Endothelial cell (in vitro differentiated cells): ENCODE measurements at regions not wholly inside any gene's neighbourhood (a gene's known extent, or its start where the extent isn't known, plus 50 kb on each side); places are given as distances from the start of the nearest gene placed in this dataset.

Source experiments
- DNase-seq: peaks from one replicate; pipeline ENCODE4 v3.0.0; 2021; ENCODE audit warnings: low spot score
- H3K27ac Mint-ChIP-seq: one replicate; pipeline ENCODE4 v1.8.0; 2021; ENCODE audit warnings: mixed read lengths, inconsistent platforms; ENCODE audit not compliant: unreplicated experiment
- H3K27me3 Mint-ChIP-seq: one replicate; pipeline ENCODE4 v1.8.0; 2021; ENCODE audit warnings: mild to moderate bottlenecking, moderate library complexity, mixed read lengths, inconsistent platforms; ENCODE audit not compliant: unreplicated experiment
- H3K36me3 Mint-ChIP-seq: one replicate; pipeline ENCODE4 v1.8.0; 2021; ENCODE audit warnings: mild to moderate bottlenecking, low read depth, mixed read lengths, inconsistent platforms; ENCODE audit not compliant: unreplicated experiment
- H3K4me1 Mint-ChIP-seq: one replicate; pipeline ENCODE4 v1.8.0; 2021; ENCODE audit warnings: mild to moderate bottlenecking, mixed read lengths, inconsistent platforms; ENCODE audit not compliant: unreplicated experiment
- H3K4me3 Mint-ChIP-seq: one replicate; pipeline ENCODE4 v1.8.0; 2021; ENCODE audit warnings: mild to moderate bottlenecking, mixed read lengths, inconsistent platforms; ENCODE audit not compliant: unreplicated experiment
- H3K9me3 Mint-ChIP-seq: one replicate; pipeline ENCODE4 v1.8.0; 2021; ENCODE audit warnings: mixed read lengths, inconsistent platforms; ENCODE audit not compliant: unreplicated experiment
- CTCF ChIP-seq: fragments of 200-600 bp; sonication (generic); IDR thresholded peaks from one replicate; pipeline ENCODE4 v1.5.0; 2021; ENCODE audit warnings: antibody characterized with exemption; ENCODE audit not compliant: unreplicated experiment

DNA sequence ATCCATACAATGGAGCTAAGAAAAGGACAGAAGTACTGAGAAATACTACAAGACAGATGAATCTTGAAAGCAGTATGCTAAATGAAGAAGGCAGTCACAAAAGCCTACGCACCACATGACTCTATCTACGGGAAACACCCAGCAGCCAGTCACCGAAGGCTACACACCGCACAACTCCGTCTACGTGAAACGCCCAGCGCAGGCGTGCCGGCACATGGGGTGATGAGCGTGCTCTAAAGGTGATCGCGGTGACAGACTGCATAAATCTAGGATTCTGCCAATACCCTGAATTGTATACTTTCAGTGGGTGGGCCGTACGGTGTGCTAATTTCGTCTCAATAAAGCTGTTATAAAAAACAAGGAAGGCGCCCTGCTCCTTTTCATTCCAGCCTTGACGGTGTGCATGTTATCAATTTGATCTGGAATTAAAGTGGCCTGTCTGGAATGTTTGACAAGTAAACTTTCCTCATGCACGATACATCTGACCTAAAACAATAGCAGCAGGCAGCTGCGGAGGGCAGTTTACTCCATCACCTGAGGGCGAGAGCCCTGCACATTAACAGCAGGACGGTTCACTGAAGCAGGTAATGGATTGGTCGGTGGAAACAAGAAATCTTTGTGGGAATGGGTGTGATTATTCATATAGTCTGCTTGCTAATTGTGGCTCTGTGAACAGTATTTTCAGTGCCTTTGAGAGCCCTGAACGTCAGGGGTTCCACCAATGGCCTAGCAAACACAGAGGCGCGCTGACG, 86.2 kb upstream of the SALL3 start:
- peaks cover 30% of the 10 kb centered on the region for H3K9me3 Mint-ChIP-seq
- H3K27me3 Mint-ChIP-seq: peaks cover 2% of the 10 kb centered on the region
- no peak for DNase-seq
- no peak for TF ChIP-seq CTCF
- no peaks in the 10 kb centered on the region for H3K4me1 Mint-ChIP-seq
- H3K4me3 Mint-ChIP-seq: no peak overlapping the region
- H3K27ac Mint-ChIP-seq: no peak overlapping the region
- H3K36me3 Mint-ChIP-seq: peaks cover 8% of the 10 kb centered on the region

DNA sequence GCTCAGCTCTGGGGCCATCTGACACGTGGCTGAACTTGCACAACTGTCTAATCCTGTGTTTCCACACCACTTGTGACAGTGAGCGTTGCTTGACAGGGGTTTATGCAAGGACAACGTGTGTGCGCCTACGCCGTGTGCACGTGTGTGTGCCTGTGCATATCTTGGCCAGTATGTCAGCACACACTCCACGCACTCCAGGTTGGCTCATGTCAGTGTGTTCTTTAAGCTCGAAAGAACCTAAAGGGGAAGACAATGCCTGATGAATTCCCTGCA, 85.6 kb upstream of the SALL3 start:
- DNase-seq: no peak
- no peak overlapping the region for H3K4me3 Mint-ChIP-seq
- H3K27me3 Mint-ChIP-seq: peaks cover 2% of the 10 kb centered on the region
- no peaks in the 10 kb centered on the region for H3K4me1 Mint-ChIP-seq
- H3K36me3 Mint-ChIP-seq: peaks cover 8% of the 10 kb centered on the region
- H3K27ac Mint-ChIP-seq: no peak overlapping the region
- no peak for TF ChIP-seq CTCF
- peaks cover 30% of the 10 kb centered on the region for H3K9me3 Mint-ChIP-seq

DNA sequence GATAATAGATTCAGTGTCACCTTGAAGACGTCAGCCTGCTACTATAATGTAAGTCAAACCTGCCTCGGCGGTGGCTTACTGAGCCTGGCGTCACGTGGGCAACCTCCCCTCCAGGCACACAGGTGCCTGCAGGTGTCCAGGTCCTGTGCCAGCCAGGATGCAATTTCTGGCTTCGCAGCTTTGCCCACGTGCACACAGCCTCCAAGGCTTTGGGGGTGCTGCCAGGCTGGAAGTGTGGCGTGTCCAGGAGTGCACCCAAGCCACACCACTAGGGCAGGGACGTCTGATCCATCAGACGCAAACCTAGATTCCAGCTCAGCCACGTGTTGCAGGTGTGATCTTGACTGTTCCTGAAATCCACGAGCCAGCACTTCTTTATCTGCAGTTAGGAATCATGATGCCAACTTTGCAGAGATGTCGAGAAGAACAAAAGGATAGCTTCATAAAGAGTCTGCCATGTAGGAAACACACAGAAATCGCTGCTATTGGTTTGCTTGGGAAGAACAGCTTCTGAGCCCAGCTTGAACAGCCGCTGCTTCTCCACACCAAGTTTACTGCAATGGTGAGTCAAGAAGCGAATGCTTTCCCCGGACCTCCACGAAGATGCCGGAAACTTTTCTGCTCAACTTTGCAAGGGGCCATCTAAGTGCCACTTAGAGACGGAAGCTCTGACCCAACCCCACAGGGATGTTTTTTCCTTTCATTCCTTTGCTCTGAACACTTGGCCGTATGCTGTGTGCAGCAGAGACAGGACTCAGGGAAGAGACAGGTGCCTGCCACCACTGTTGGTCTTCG, 84.2 kb upstream of the SALL3 start:
- H3K4me3 Mint-ChIP-seq: no peak overlapping the region
- H3K36me3 Mint-ChIP-seq: peaks cover 8% of the 10 kb centered on the region
- H3K4me1 Mint-ChIP-seq: no peaks in the 10 kb centered on the region
- peaks cover 35% of the 10 kb centered on the region for H3K9me3 Mint-ChIP-seq
- peaks cover 5% of the 10 kb centered on the region for H3K27me3 Mint-ChIP-seq
- no peak for TF ChIP-seq CTCF
- DNase-seq: no peak
- no peak overlapping the region for H3K27ac Mint-ChIP-seq

DNA sequence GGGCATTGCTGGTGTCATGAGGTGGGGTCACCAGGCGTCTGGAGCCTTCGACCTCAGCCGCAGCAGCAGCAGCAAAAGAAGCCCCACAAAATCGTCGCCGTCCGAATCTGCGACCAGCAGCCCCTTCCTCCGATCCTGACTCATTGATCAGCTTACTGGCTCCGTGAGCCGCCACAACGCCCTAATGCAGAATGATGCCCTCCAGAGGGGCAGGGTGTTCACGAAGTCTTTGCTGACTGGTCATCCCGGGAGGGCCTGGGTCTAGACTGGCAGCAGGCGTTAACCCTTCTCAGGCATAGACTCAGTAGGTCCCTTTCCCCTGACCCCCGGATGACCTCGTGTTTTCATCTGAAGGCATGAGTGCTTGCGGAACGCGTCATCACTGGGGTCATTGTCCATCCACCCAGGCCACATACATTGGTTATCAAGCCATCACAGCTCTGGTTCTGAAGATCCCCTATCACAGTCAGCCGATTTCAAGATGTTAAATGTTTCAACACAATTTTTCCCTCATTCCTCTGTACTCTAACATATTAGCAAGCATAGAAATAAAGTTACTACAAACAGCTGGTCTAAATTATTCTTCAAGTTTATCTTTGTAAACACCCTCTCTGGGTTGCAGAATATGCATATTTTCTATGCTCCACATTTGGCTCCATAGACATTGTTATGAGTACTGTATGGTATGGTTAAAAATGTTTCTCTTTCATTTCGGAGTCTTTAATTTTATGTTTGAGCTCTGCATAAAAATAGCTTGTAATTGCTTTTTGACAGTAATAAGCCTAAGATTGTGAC, 83.3 kb upstream of the SALL3 start:
- no peak for DNase-seq
- Mint-ChIP-seq H3K36me3 (peaks cover 11% of the 10 kb centered on the region), H3K4me1 (no peaks in the 10 kb centered on the region), H3K4me3 (no peak overlapping the region), H3K27ac (no peak overlapping the region), H3K9me3 (peaks cover 42% of the 10 kb centered on the region), H3K27me3 (peaks cover 5% of the 10 kb centered on the region)
- TF ChIP-seq CTCF: no peak

GRCh38 chr18:78898066-78898465, 81.6 kb upstream of the SALL3 start:
- TF ChIP-seq CTCF: no peak
- peaks cover 50% of the 10 kb centered on the region for H3K9me3 Mint-ChIP-seq
- DNase-seq: no peak
- peaks cover 13% of the 10 kb centered on the region for H3K27me3 Mint-ChIP-seq
- no peak overlapping the region for H3K4me3 Mint-ChIP-seq
- H3K36me3 Mint-ChIP-seq: peaks cover 23% of the 10 kb centered on the region
- no peak overlapping the region for H3K27ac Mint-ChIP-seq
- H3K4me1 Mint-ChIP-seq: no peaks in the 10 kb centered on the region
